ENCODE measurements at regions not wholly inside any gene's neighbourhood (a gene's known extent, or its start where the extent isn't known, plus 50 kb on each side); places are given as distances from the start of the nearest gene placed in this dataset.
"Not testable (repeated sequence)": the region's sequence is repeated elsewhere in the genome, so short reads cannot be mapped to it uniquely, and the experiment has no call there.

- no peaks in the 10 kb centered on the region for H3K4me1 ChIP-seq
- no peak for DNase-seq
- H3K4me3 ChIP-seq = no peak overlapping the region
- H3K36me3 ChIP-seq = no peaks in the 10 kb centered on the region
- intact Hi-C loops (cut with DNase I; ENCODE audit: low total_unique reads) = no loop called here
- no peak overlapping the region for H3K27ac ChIP-seq
- no peak for TF ChIP-seq CTCF (IDR thresholded peaks at IDR 0.05)
- no peaks in the 10 kb centered on the region for H3K27me3 ChIP-seq
- H3K9me3 ChIP-seq = no peaks in the 10 kb centered on the region
Observed at GRCh38 chr5:114719268-114719667, 357.4 kb downstream of the KCNN2 start.

- H3K36me3 ChIP-seq = no peaks in the 10 kb centered on the region
- DNase-seq = no peak
- no peaks in the 10 kb centered on the region for H3K9me3 ChIP-seq
- TF ChIP-seq CTCF (IDR thresholded peaks at IDR 0.05) = no peak
- no peaks in the 10 kb centered on the region for H3K27me3 ChIP-seq
- intact Hi-C loops (cut with DNase I; ENCODE audit: low total_unique reads) = no loop called here
- H3K4me1 ChIP-seq = no peaks in the 10 kb centered on the region
- H3K27ac ChIP-seq = no peak overlapping the region
- H3K4me3 ChIP-seq = no peak overlapping the region
Observed at GRCh38 chr5:114716955-114717354, 355.1 kb downstream of the KCNN2 start.

GRCh38 chr5:114704225-114704893 is 342.5 kb downstream of the KCNN2 start:
- H3K36me3 ChIP-seq; H3K4me3 ChIP-seq; intact Hi-C loops (cut with DNase I; ENCODE audit: low total_unique reads); H3K4me1 ChIP-seq; H3K27ac ChIP-seq; H3K27me3 ChIP-seq; H3K9me3 ChIP-seq; DNase-seq: not testable (repeated sequence)

- no peaks in the 10 kb centered on the region for H3K27me3 ChIP-seq
- intact Hi-C loops (cut with DNase I; ENCODE audit: low total_unique reads) = no loop called here
- no peak for DNase-seq
- TF ChIP-seq CTCF (IDR thresholded peaks at IDR 0.05) = no peak
- no peaks in the 10 kb centered on the region for H3K4me1 ChIP-seq
- no peak overlapping the region for H3K4me3 ChIP-seq
- no peaks in the 10 kb centered on the region for H3K36me3 ChIP-seq
- H3K27ac ChIP-seq = no peak overlapping the region
- no peaks in the 10 kb centered on the region for H3K9me3 ChIP-seq
Observed at GRCh38 chr5:114702731-114703130, 340.9 kb downstream of the KCNN2 start.

- Histone ChIP-seq H3K9me3 (no peaks in the 10 kb centered on the region), H3K4me3 (no peak overlapping the region), H3K27ac (no peak overlapping the region), H3K36me3 (no peaks in the 10 kb centered on the region), H3K4me1 (no peaks in the 10 kb centered on the region), H3K27me3 (no peaks in the 10 kb centered on the region)
- no peak for TF ChIP-seq CTCF (IDR thresholded peaks at IDR 0.05)
- intact Hi-C loops (cut with DNase I; ENCODE audit: low total_unique reads) = no loop called here
- DNase-seq = no peak
Observed at GRCh38 chr5:114702136-114702535, 340.3 kb downstream of the KCNN2 start.

GRCh38 chr5:114700823-114701222 is 339.0 kb downstream of the KCNN2 start:
- Histone ChIP-seq H3K4me3 (no peak overlapping the region), H3K27ac (no peak overlapping the region), H3K4me1 (no peaks in the 10 kb centered on the region), H3K27me3 (no peaks in the 10 kb centered on the region), H3K9me3 (peaks cover 0 to 2% (median 0%) of the 10 kb centered on the region in 3 donors), H3K36me3 (no peaks in the 10 kb centered on the region)
- intact Hi-C loops (cut with DNase I; ENCODE audit: low total_unique reads) = no loop called here
- no peak for TF ChIP-seq CTCF (IDR thresholded peaks at IDR 0.05)
- no peak for DNase-seq
